Spleen (tissue), 7 donors: ENCODE measurements at regions not wholly inside any gene's neighbourhood (a gene's known extent, or its start where the extent isn't known, plus 50 kb on each side); places are given as distances from the start of the nearest gene placed in this dataset.

Experiments
- POLR2A ChIP-seq, 3 donors: fragments of 450-650 bp; IDR thresholded peaks; one replicate each; pipeline ENCODE4 v1.5.1; 2017; ENCODE audit warnings: antibody characterized with exemption in 3 of 3, mild to moderate bottlenecking in 1 of 3
- TF ChIP-seq, protein P1 (sequence below), 11 experiments: fragments of 200-600 bp in 7 of 11; fragments of 450-650 bp in 4 of 11; sonication (generic) in 4 of 11; IDR thresholded peaks in 8 of 11; conservative IDR thresholded peaks in 3 of 11; 1 replicate in 7 of 11; 2 replicates in 4 of 11; pipeline versions ENCODE4 v1.4.0 to v1.8.0; 2016 to 2021; ENCODE audit warnings: antibody characterized with exemption in 11 of 11, inconsistent platforms in 4 of 11, mild to moderate bottlenecking in 1 of 11
- donor health status: DM: no; HTN: no; CAD: no; lungs with moderate emphysema.
- donor health status: DM: no; HTN: no; CAD: no.
- donor health status: DM: no; HTN: no; CAD: no.

DNA sequence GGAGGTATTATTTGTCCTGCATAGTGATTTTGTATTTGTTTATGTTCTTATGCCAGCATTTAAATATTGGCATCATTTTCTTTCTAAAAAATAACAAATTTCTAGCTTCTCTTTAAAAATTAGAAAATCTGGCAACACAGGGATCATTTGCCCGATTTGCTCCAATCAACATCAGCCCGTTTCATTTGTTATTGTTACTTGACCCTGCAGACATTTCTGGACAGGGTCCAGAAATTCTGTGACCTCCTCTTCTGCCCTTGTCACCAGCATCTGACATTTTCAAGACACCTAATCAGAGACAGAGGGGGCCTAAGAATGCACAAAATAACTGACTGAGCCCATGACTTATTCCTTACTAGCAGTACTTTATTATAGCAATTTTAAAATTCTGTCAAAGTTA, 253.3 kb downstream of the MREG start:
- TF ChIP-seq POLR2A (IDR thresholded peaks at IDR 0.05), result no peak
- TF ChIP-seq, protein P1, sequence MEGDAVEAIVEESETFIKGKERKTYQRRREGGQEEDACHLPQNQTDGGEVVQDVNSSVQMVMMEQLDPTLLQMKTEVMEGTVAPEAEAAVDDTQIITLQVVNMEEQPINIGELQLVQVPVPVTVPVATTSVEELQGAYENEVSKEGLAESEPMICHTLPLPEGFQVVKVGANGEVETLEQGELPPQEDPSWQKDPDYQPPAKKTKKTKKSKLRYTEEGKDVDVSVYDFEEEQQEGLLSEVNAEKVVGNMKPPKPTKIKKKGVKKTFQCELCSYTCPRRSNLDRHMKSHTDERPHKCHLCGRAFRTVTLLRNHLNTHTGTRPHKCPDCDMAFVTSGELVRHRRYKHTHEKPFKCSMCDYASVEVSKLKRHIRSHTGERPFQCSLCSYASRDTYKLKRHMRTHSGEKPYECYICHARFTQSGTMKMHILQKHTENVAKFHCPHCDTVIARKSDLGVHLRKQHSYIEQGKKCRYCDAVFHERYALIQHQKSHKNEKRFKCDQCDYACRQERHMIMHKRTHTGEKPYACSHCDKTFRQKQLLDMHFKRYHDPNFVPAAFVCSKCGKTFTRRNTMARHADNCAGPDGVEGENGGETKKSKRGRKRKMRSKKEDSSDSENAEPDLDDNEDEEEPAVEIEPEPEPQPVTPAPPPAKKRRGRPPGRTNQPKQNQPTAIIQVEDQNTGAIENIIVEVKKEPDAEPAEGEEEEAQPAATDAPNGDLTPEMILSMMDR (IDR thresholded peaks at IDR 0.05 in 8 of 11, conservative IDR thresholded peaks at IDR 0.05 in 3 of 11), result no peak
